IPS-NIHi7 (cell line): ENCODE measurements at regions not wholly inside any gene's neighbourhood (a gene's known extent, or its start where the extent isn't known, plus 50 kb on each side); places are given as distances from the start of the nearest gene placed in this dataset.
"Not testable (repeated sequence)": the region's sequence is repeated elsewhere in the genome, so short reads cannot be mapped to it uniquely, and the experiment has no call there.

Source experiments
- DNase-seq: peaks from one replicate; pipeline ENCODE4 v3.0.0; 2012; ENCODE audit warnings: mixed read lengths; ENCODE audit errors: extremely low spot score

- no peak for DNase-seq
Measured at GRCh38 chrX:137646472-137646871, 80.5 kb downstream of the ZIC3 start.

- DNase-seq = peak; percentile 46
Measured at GRCh38 chrX:137651647-137652046, 85.7 kb downstream of the ZIC3 start.

GRCh38 chrX:137652086-137652485 lies 86.2 kb downstream of the ZIC3 start:
- DNase-seq = no peak

- DNase-seq = no peak
Measured at GRCh38 chrX:137654481-137654880, 88.6 kb downstream of the ZIC3 start.

GRCh38 chrX:137667776-137668175 lies 101.8 kb downstream of the ZIC3 start:
- DNase-seq = no peak

- DNase-seq = peak; percentile 13
Measured at GRCh38 chrX:137684591-137684990, 118.7 kb downstream of the ZIC3 start.

- DNase-seq = peak; percentile 28
Measured at GRCh38 chrX:137695417-137695816, 129.5 kb downstream of the ZIC3 start.

GRCh38 chrX:137707348-137707747 lies 141.4 kb downstream of the ZIC3 start:
- DNase-seq = no peak

- DNase-seq = peak; percentile 44
Measured at GRCh38 chrX:137742846-137743245, 176.9 kb downstream of the ZIC3 start.

GRCh38 chrX:137743414-137743813 lies 177.5 kb downstream of the ZIC3 start:
- no peak for DNase-seq

GRCh38 chrX:137746289-137746688 lies 180.4 kb downstream of the ZIC3 start:
- DNase-seq = no peak

GRCh38 chrX:137747244-137748043 lies 181.5 kb downstream of the ZIC3 start:
- peak; percentile 35 for DNase-seq

GRCh38 chrX:137748827-137749226 lies 182.9 kb downstream of the ZIC3 start:
- no peak for DNase-seq

GRCh38 chrX:137749246-137749645 lies 183.3 kb downstream of the ZIC3 start:
- DNase-seq = peak; percentile 45

- DNase-seq = no peak
Measured at GRCh38 chrX:137771537-137771936, 205.6 kb downstream of the ZIC3 start.

GRCh38 chrX:137792214-137792613 lies 226.3 kb downstream of the ZIC3 start:
- no peak for DNase-seq

- DNase-seq = not testable (repeated sequence)
Measured at GRCh38 chrX:137797926-137798325, 232.0 kb downstream of the ZIC3 start.

- no peak for DNase-seq
Measured at GRCh38 chrX:137823257-137823656, 257.3 kb downstream of the ZIC3 start.

GRCh38 chrX:137847376-137847775 lies 281.4 kb downstream of the ZIC3 start:
- DNase-seq = no peak

- peak; percentile 46 for DNase-seq
Measured at GRCh38 chrX:137848266-137848905, 282.5 kb downstream of the ZIC3 start.

- peak; percentile 38 for DNase-seq
Measured at GRCh38 chrX:137852502-137852901, 286.6 kb downstream of the ZIC3 start.

GRCh38 chrX:137855490-137855889 lies 289.6 kb downstream of the ZIC3 start:
- no peak for DNase-seq

- DNase-seq = peak; percentile 40
Measured at GRCh38 chrX:137858106-137858505, 292.2 kb downstream of the ZIC3 start.
